Kidney epithelial cell (primary cell): ENCODE measurements at regions not wholly inside any gene's neighbourhood (a gene's known extent, or its start where the extent isn't known, plus 50 kb on each side); places are given as distances from the start of the nearest gene placed in this dataset.
"Not testable (repeated sequence)": the region's sequence is repeated elsewhere in the genome, so short reads cannot be mapped to it uniquely, and the experiment has no call there.

Experiments used
- DNase-seq: peaks from one replicate; pipeline ENCODE4 v3.0.0-alpha.2; 2010; ENCODE audit warnings: low read depth
- H3K27me3 ChIP-seq: 2 replicates; pipeline ENCODE4 v1.6.0; 2011; ENCODE audit warnings: low read length; ENCODE audit not compliant: control insufficient read depth, insufficient read depth
- H3K36me3 ChIP-seq: 2 replicates; pipeline ENCODE4 v1.5.1; 2011; ENCODE audit warnings: low read length; ENCODE audit not compliant: control insufficient read depth, insufficient read depth
- H3K4me3 ChIP-seq: 2 replicates; pipeline ENCODE4 v1.5.1; 2011; ENCODE audit warnings: low read depth, mild to moderate bottlenecking, control low read depth, low read length
- CTCF ChIP-seq: IDR thresholded peaks from 2 replicates; pipeline ENCODE4 v1.5.1; 2011; ENCODE audit warnings: mild to moderate bottlenecking, moderate library complexity, low read length, control low read depth, inconsistent platforms; ENCODE audit not compliant: insufficient read depth, poor library complexity, severe bottlenecking

GRCh38 chr17:15847447-15848229, 97.3 kb upstream of the ADORA2B start:
- not testable (repeated sequence) for H3K27me3 ChIP-seq, H3K4me3 ChIP-seq, H3K36me3 ChIP-seq, DNase-seq

- H3K27me3 ChIP-seq, H3K36me3 ChIP-seq, H3K4me3 ChIP-seq, DNase-seq: not testable (repeated sequence)
- peak; percentile 44 for TF ChIP-seq CTCF
Measured at GRCh38 chr17:15849054-15849453, 95.9 kb upstream of the ADORA2B start.

GRCh38 chr17:15850071-15850470, 94.9 kb upstream of the ADORA2B start:
- H3K27me3 ChIP-seq, H3K4me3 ChIP-seq, DNase-seq: not testable (repeated sequence)

GRCh38 chr17:15850687-15851086, 94.2 kb upstream of the ADORA2B start:
- H3K36me3 ChIP-seq, DNase-seq, H3K27me3 ChIP-seq, H3K4me3 ChIP-seq: not testable (repeated sequence)

More at GRCh38 chr17:15850071-15850470, 94.9 kb upstream of the ADORA2B start:
- H3K36me3 ChIP-seq, result not testable (repeated sequence)

GRCh38 chr17:15852863-15853262, 92.1 kb upstream of the ADORA2B start:
- not testable (repeated sequence) for H3K36me3 ChIP-seq, H3K4me3 ChIP-seq, H3K27me3 ChIP-seq, DNase-seq

- not testable (repeated sequence) for H3K36me3 ChIP-seq, DNase-seq, H3K27me3 ChIP-seq, H3K4me3 ChIP-seq
Measured at GRCh38 chr17:15856191-15856590, 88.7 kb upstream of the ADORA2B start.

- H3K36me3 ChIP-seq, DNase-seq, H3K27me3 ChIP-seq, H3K4me3 ChIP-seq: not testable (repeated sequence)
Measured at GRCh38 chr17:15856745-15857144, 88.2 kb upstream of the ADORA2B start.

GRCh38 chr17:15858082-15858481, 86.8 kb upstream of the ADORA2B start:
- not testable (repeated sequence) for H3K4me3 ChIP-seq, H3K36me3 ChIP-seq, DNase-seq, H3K27me3 ChIP-seq

- H3K27me3 ChIP-seq, result not testable (repeated sequence)
Measured at GRCh38 chr17:15860774-15861173, 84.2 kb upstream of the ADORA2B start.

GRCh38 chr17:15864061-15864460, 80.9 kb upstream of the ADORA2B start:
- not testable (repeated sequence) for DNase-seq, H3K36me3 ChIP-seq, H3K4me3 ChIP-seq, H3K27me3 ChIP-seq

More at GRCh38 chr17:15860774-15861173, 84.2 kb upstream of the ADORA2B start:
- not testable (repeated sequence) for DNase-seq, H3K4me3 ChIP-seq, H3K36me3 ChIP-seq

- not testable (repeated sequence) for H3K27me3 ChIP-seq, H3K4me3 ChIP-seq, DNase-seq, H3K36me3 ChIP-seq
Measured at GRCh38 chr17:15864472-15864871, 80.5 kb upstream of the ADORA2B start.

GRCh38 chr17:15866015-15866414, 78.9 kb upstream of the ADORA2B start:
- H3K27me3 ChIP-seq, DNase-seq, H3K4me3 ChIP-seq, H3K36me3 ChIP-seq: not testable (repeated sequence)

- H3K4me3 ChIP-seq, result not testable (repeated sequence)
Measured at GRCh38 chr17:15867331-15867730, 77.6 kb upstream of the ADORA2B start.

GRCh38 chr17:15869868-15870267, 75.1 kb upstream of the ADORA2B start:
- not testable (repeated sequence) for H3K27me3 ChIP-seq, DNase-seq, H3K36me3 ChIP-seq

More at GRCh38 chr17:15867331-15867730, 77.6 kb upstream of the ADORA2B start:
- not testable (repeated sequence) for H3K27me3 ChIP-seq, DNase-seq, H3K36me3 ChIP-seq

More at GRCh38 chr17:15869868-15870267, 75.1 kb upstream of the ADORA2B start:
- not testable (repeated sequence) for H3K4me3 ChIP-seq
